ENCODE measurements at regions not wholly inside any gene's neighbourhood (a gene's known extent, or its start where the extent isn't known, plus 50 kb on each side); places are given as distances from the start of the nearest gene placed in this dataset.
"Not testable (repeated sequence)": the region's sequence is repeated elsewhere in the genome, so short reads cannot be mapped to it uniquely, and the experiment has no call there.

DNA sequence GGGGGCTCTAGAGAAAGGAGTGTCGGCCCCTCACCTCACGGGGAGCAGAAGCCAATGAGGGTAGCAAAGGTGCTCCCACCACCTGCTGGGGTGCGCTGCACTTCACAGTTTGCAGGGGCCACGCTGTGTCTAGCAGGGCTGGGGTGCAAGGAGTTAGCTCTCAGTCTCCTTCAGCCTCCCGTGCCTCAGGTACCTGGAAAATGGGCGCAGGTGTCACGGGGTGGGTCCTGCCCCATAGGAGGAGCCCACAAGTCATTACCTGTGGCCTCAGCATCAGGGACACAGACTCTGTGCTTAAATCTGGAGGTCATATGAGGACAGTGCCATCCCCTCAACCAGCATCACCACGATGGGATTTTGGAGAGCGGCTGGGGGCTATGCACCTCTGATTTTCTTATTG is 326.7 kb downstream of the ADGRD1 start:
- H3K4me1 ChIP-seq = peaks cover 0 to 4% of the 10 kb centered on the region in 2 donors
- no peaks in the 10 kb centered on the region for H3K36me3 ChIP-seq
- DNase-seq = no peak
- TF ChIP-seq POLR2A (IDR thresholded peaks at IDR 0.05) (no peak), CTCF (IDR thresholded peaks at IDR 0.05) (no peak)
- intact Hi-C loops (cut with DNase I) = no loop called here
- H3K27ac ChIP-seq = no peak overlapping the region
- no peaks in the 10 kb centered on the region for H3K9me3 ChIP-seq
- H3K27me3 ChIP-seq = no peaks in the 10 kb centered on the region
- H3K4me3 ChIP-seq (replicated peaks in 1 of 3) = no peak overlapping the region
- WGBS, 2 donors = 79 to 84% methylated on average over 9 of the region's 9 CpGs

DNA sequence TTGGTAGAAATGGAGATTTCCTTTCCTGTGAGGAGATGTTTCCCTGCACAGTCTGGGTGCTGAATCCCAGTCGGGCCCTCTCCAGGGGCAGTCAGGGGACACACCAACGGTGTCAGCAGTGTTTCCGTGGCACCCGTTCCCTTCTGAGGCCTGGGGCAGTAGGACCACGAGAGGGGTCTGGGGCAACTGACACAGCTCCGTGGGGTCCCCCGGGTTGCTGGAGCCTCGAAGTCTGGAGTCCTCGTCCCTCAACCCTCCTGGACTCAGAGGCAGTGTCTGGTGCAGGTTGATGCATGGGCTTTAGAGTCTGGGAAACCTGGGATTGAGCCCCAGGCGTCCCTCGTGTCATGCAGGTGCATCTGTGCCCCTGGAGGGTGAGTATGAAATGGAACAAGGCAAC is 327.3 kb downstream of the ADGRD1 start:
- intact Hi-C loops (cut with DNase I) = no loop called here
- DNase-seq = no peak
- H3K4me1 ChIP-seq = peaks cover 0 to 4% of the 10 kb centered on the region in 2 donors
- no peak overlapping the region for H3K27ac ChIP-seq
- TF ChIP-seq CTCF (IDR thresholded peaks at IDR 0.05) = no peak
- no peak for TF ChIP-seq POLR2A (IDR thresholded peaks at IDR 0.05)
- no peaks in the 10 kb centered on the region for H3K36me3 ChIP-seq
- H3K4me3 ChIP-seq (replicated peaks in 1 of 3) = no peak overlapping the region
- no peaks in the 10 kb centered on the region for H3K9me3 ChIP-seq
- WGBS, 2 donors = 85 to 89% methylated on average over 9 to 11 of the region's 11 CpGs
- no peaks in the 10 kb centered on the region for H3K27me3 ChIP-seq

- intact Hi-C loops (cut with DNase I) = no loop called here
- Histone ChIP-seq H3K4me3 (replicated peaks in 1 of 3) (no peak overlapping the region), H3K27me3 (no peaks in the 10 kb centered on the region), H3K9me3 (no peaks in the 10 kb centered on the region), H3K36me3 (no peaks in the 10 kb centered on the region), H3K4me1 (peaks cover 0 to 4% of the 10 kb centered on the region in 2 donors), H3K27ac (no peak overlapping the region)
- no peak for DNase-seq
- WGBS, 2 donors = 86 to 87% methylated on average over 19 to 31 of the region's 33 CpGs
- no peak for TF ChIP-seq CTCF (IDR thresholded peaks at IDR 0.05)
- TF ChIP-seq POLR2A (IDR thresholded peaks at IDR 0.05) = no peak
Measured at GRCh38 chr12:131282292-131283080, 328.8 kb downstream of the ADGRD1 start.

GRCh38 chr12:131283191-131283861 is 329.6 kb downstream of the ADGRD1 start:
- Histone ChIP-seq H3K4me1 (peaks cover 0 to 4% of the 10 kb centered on the region in 2 donors), H3K27ac (no peak overlapping the region), H3K27me3 (no peaks in the 10 kb centered on the region), H3K9me3 (no peaks in the 10 kb centered on the region), H3K4me3 (replicated peaks in 1 of 3) (no peak overlapping the region), H3K36me3 (no peaks in the 10 kb centered on the region)
- no peak for DNase-seq
- intact Hi-C loops (cut with DNase I) = no loop called here
- 88 to 89% methylated on average over 10 to 11 of the region's 11 CpGs for WGBS, 2 donors
- no peak for TF ChIP-seq POLR2A (IDR thresholded peaks at IDR 0.05)
- TF ChIP-seq CTCF (IDR thresholded peaks at IDR 0.05) = no peak

- WGBS, 2 donors = 83 to 87% methylated on average over 21 to 26 of the region's 32 CpGs
- H3K36me3 ChIP-seq = not testable (repeated sequence)
Measured at GRCh38 chr12:131283862-131284825, 330.4 kb downstream of the ADGRD1 start.

More at GRCh38 chr12:131283862-131284825, 330.4 kb downstream of the ADGRD1 start:
- H3K27me3 ChIP-seq; H3K4me1 ChIP-seq; H3K27ac ChIP-seq; intact Hi-C loops (cut with DNase I); H3K4me3 ChIP-seq (replicated peaks in 1 of 3); H3K9me3 ChIP-seq; DNase-seq: not testable (repeated sequence)
